IMR-90 (cell line): ENCODE measurements at regions not wholly inside any gene's neighbourhood (a gene's known extent, or its start where the extent isn't known, plus 50 kb on each side); places are given as distances from the start of the nearest gene placed in this dataset.

ENCODE experiments used
- ATAC-seq: fragments of 200-7000 bp; cut with Tn5 transposase; 2 replicates; pipeline ENCODE4 v1.9.1; 2020; ENCODE audit warnings: low read depth, mild to moderate bottlenecking, moderate library complexity
- BruUV-seq: library from RNA; stranded (reverse); fragments of 400-500 nt; replicated peaks from 2 replicates; lab custom pipeline; 2021; lab: Mats Ljungman, UMichigan
- CTCF ChIA-PET: fragments of 300-600 bp; formaldehyde crosslinking; extraction: SDS; loops from one replicate; lab custom pipeline; 2021; ENCODE audit warnings: antibody characterized with exemption; lab: Yijun Ruan, JAX
- POLR2A ChIA-PET: fragments of 300-600 bp; sonication (Branson Sonifier 250); formaldehyde crosslinking; loops from one replicate; lab custom pipeline; 2022; ENCODE audit warnings: antibody characterized with exemption; ENCODE audit not compliant: unreplicated experiment; lab: Charles Lee
- DNase-seq: peaks from one replicate; pipeline ENCODE4 v3.0.0; 2013
- H2AFZ ChIP-seq: replicated peaks from 2 replicates; pipeline ENCODE3; 2013; ENCODE audit warnings: low read length, mild to moderate bottlenecking; ENCODE audit not compliant: poor library complexity
- H2AK5ac ChIP-seq: 2 replicates; pipeline ENCODE4 v1.6.1; 2013; ENCODE audit warnings: low read depth, low read length, inconsistent platforms
- H2AK9ac ChIP-seq: replicated peaks from 2 replicates; pipeline ENCODE3; 2013; ENCODE audit warnings: mild to moderate bottlenecking, low read depth, low read length, moderate library complexity; ENCODE audit not compliant: poor library complexity
- H2BK120ac ChIP-seq: 2 replicates; pipeline ENCODE4 v1.6.1; 2013; ENCODE audit warnings: low read depth, low read length, inconsistent platforms
- H2BK15ac ChIP-seq: 3 replicates; pipeline ENCODE4 v1.6.1; 2013; ENCODE audit warnings: low read depth, low read length, inconsistent platforms
- H2BK20ac ChIP-seq: 2 replicates; pipeline ENCODE4 v1.6.1; 2013; ENCODE audit warnings: low read depth, mild to moderate bottlenecking, inconsistent platforms, low read length, moderate library complexity
- H2BK5ac ChIP-seq: 2 replicates; pipeline ENCODE4 v1.6.1; 2013; ENCODE audit warnings: mild to moderate bottlenecking, low read depth, low read length, inconsistent platforms; ENCODE audit not compliant: poor library complexity, severe bottlenecking
- H3K14ac ChIP-seq: replicated peaks from 2 replicates; pipeline ENCODE4 v1.6.1; 2013; ENCODE audit warnings: low read depth, low read length, inconsistent platforms
- H3K18ac ChIP-seq: 2 replicates; pipeline ENCODE4 v1.6.1; 2013; ENCODE audit warnings: low read depth, low read length, control low read depth
- H3K23ac ChIP-seq: 2 replicates; pipeline ENCODE4 v1.6.1; 2013; ENCODE audit warnings: low read depth, low read length, inconsistent platforms
- H3K27ac ChIP-seq: 2 replicates; pipeline ENCODE4 v1.5.1; 2013; ENCODE audit warnings: mild to moderate bottlenecking, control low read depth, low read length; ENCODE audit not compliant: insufficient read depth
- H3K27me3 ChIP-seq: 2 replicates; pipeline ENCODE4 v1.6.1; 2013; ENCODE audit warnings: low read length; ENCODE audit not compliant: control insufficient read depth, insufficient read depth
- H3K36me3 ChIP-seq: 2 replicates; pipeline ENCODE4 v1.6.1; 2013; ENCODE audit warnings: low read length, mixed read lengths; ENCODE audit not compliant: control insufficient read depth, insufficient read depth
- H3K4ac ChIP-seq: 2 replicates; pipeline ENCODE4 v1.6.1; 2013; ENCODE audit warnings: low read depth, low read length, inconsistent platforms
- H3K4me1 ChIP-seq: 2 replicates; pipeline ENCODE4 v1.6.1; 2013; ENCODE audit warnings: low read length, mixed read lengths; ENCODE audit not compliant: control insufficient read depth, insufficient read depth
- H3K4me2 ChIP-seq: 2 replicates; pipeline ENCODE4 v1.6.1; 2013; ENCODE audit warnings: low read depth, mild to moderate bottlenecking, control low read depth, low read length, moderate library complexity
- H3K4me3 ChIP-seq: 2 replicates; pipeline ENCODE4 v1.5.1; 2013; ENCODE audit warnings: low read depth, mild to moderate bottlenecking, control low read depth, low read length, moderate library complexity; ENCODE audit not compliant: insufficient read depth
- H3K56ac ChIP-seq: 2 replicates; pipeline ENCODE4 v1.6.1; 2013; ENCODE audit warnings: low read length, inconsistent platforms; ENCODE audit not compliant: insufficient read depth; ENCODE audit errors: extremely low read depth
- H3K79me1 ChIP-seq, 2 experiments: 2 replicates each; pipeline ENCODE4 v1.6.1; 2013; ENCODE audit warnings: low read length in 2 of 2, inconsistent platforms in 1 of 2, low read depth in 1 of 2
- H3K9ac ChIP-seq: 2 replicates; pipeline ENCODE4 v1.6.1; 2013; ENCODE audit warnings: low read depth, low read length, control low read depth
- H3K9me1 ChIP-seq: 2 replicates; pipeline ENCODE4 v1.6.1; 2013; ENCODE audit warnings: low read length, inconsistent platforms; ENCODE audit not compliant: insufficient read depth
- H3K9me3 ChIP-seq: 2 replicates; pipeline ENCODE4 v1.6.1; 2013; ENCODE audit warnings: low read length; ENCODE audit not compliant: control insufficient read depth, insufficient read depth
- H4K20me1 ChIP-seq: 2 replicates; pipeline ENCODE4 v1.6.1; 2013; ENCODE audit warnings: low read length, inconsistent platforms; ENCODE audit not compliant: insufficient read depth
- H4K5ac ChIP-seq: 2 replicates; pipeline ENCODE4 v1.6.1; 2013; ENCODE audit warnings: mild to moderate bottlenecking, low read depth, low read length, control low read depth
- H4K8ac ChIP-seq, 2 experiments: 2 replicates each; pipeline ENCODE4 v1.6.1; 2013; ENCODE audit warnings: low read depth in 2 of 2, low read length in 2 of 2, control low read depth in 1 of 2, inconsistent platforms in 1 of 2
- H4K91ac ChIP-seq: 2 replicates; pipeline ENCODE4 v1.6.1; 2013; ENCODE audit warnings: low read depth, low read length, inconsistent platforms; ENCODE audit not compliant: insufficient read depth
- BHLHE40 ChIP-seq: fragments of 150-350 bp; IDR thresholded peaks from 2 replicates; pipeline ENCODE4 v1.6.1; 2016; ENCODE audit warnings: mild to moderate bottlenecking, low read depth, low read length
- CEBPB ChIP-seq: IDR thresholded peaks from 2 replicates; pipeline ENCODE4 v1.6.1; 2012; ENCODE audit warnings: low read depth, low read length, improper control_type of control experiment
- CHD1 ChIP-seq: IDR thresholded peaks from 2 replicates; pipeline ENCODE4 v1.6.1; 2012; ENCODE audit warnings: low read depth, low read length, improper control_type of control experiment
- MAFK ChIP-seq: IDR thresholded peaks from 2 replicates; pipeline ENCODE4 v1.6.1; 2012; ENCODE audit warnings: low read depth, low read length, improper control_type of control experiment
- MAZ ChIP-seq: IDR thresholded peaks from 2 replicates; pipeline ENCODE4 v1.6.1; 2012; ENCODE audit warnings: low read depth, mild to moderate bottlenecking, low read length, improper control_type of control experiment, moderate library complexity, borderline replicate concordance
- MXI1 ChIP-seq: IDR thresholded peaks from 2 replicates; pipeline ENCODE4 v1.6.1; 2012; ENCODE audit warnings: low read depth, mild to moderate bottlenecking, low read length, moderate library complexity, borderline replicate concordance
- NFE2L2 ChIP-seq: fragments of 150-350 bp; IDR thresholded peaks from 2 replicates; pipeline ENCODE4 v1.6.1; 2016; ENCODE audit warnings: low read depth, mild to moderate bottlenecking, low read length
- POLR2A ChIP-seq: IDR thresholded peaks from 2 replicates; pipeline ENCODE4 v1.6.1; 2012; ENCODE audit warnings: mild to moderate bottlenecking, low read depth, low read length
- RCOR1 ChIP-seq: IDR thresholded peaks from 2 replicates; pipeline ENCODE4 v1.6.1; 2012; ENCODE audit warnings: mild to moderate bottlenecking, low read length, improper control_type of control experiment; ENCODE audit not compliant: insufficient replicate concordance
- RFX5 ChIP-seq: IDR thresholded peaks from 2 replicates; pipeline ENCODE4 v1.8.0; 2012; ENCODE audit warnings: low read depth, mild to moderate bottlenecking, low read length, moderate library complexity
- SMC3 ChIP-seq: fragments of 150-350 bp; IDR thresholded peaks from 2 replicates; pipeline ENCODE4 v1.6.1; 2016; ENCODE audit warnings: low read depth, mild to moderate bottlenecking, antibody characterized with exemption, low read length, moderate library complexity
- dilution Hi-C: fragments of 300-500 bp; cut with HindIII; formaldehyde crosslinking; loops from one replicate; pipeline ENCODE4 v1.14.3; 2018; ENCODE audit warnings: low sequenced_read_pairs; ENCODE audit not compliant: unreplicated experiment
- in situ Hi-C: fragments of 300-500 bp; cut with MboI; formaldehyde crosslinking; loops from 3 replicates; pipeline ENCODE4 v1.14.3; 2019; ENCODE audit warnings: low sequenced_read_pairs, inconsistent platforms, mixed read lengths
- intact Hi-C: fragments of 100-400 bp; cut with micrococcal nuclease; formaldehyde crosslinking; loops from 2 replicates; pipeline ENCODE4 v1.10.0; 2022
- TF ChIP-seq, protein P1 (sequence below): conservative IDR thresholded peaks from 2 replicates; pipeline ENCODE4 v1.5.1; 2012; ENCODE audit warnings: mild to moderate bottlenecking, low read depth, low read length, improper control_type of control experiment
- TF ChIP-seq, protein P2 (sequence below): fragments of 150-350 bp; IDR thresholded peaks from 2 replicates; pipeline ENCODE4 v1.6.1; 2016; ENCODE audit warnings: low read depth, mild to moderate bottlenecking, low read length, moderate library complexity, borderline replicate concordance

DNA sequence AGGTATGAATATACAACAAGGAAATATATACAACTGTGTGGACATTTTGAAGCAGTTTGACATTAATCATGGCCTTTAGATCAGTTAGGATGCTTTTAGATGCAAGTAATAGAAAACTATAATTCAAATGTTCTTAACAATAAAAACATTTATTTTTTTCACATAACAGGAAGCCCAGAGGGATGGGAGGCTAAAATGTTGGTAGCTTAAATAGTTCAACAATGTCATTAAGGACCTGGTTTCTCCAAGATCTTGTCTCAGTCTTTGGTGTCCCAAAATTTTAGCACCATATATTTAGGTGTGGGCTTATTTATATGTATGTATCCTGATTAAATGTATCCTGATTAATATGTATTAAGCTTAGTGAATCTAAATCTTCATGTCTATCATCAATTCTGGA is 292.4 kb downstream of the NUAK1 start:
- H4K8ac ChIP-seq = no peak overlapping the region
- H2BK15ac ChIP-seq = no peak overlapping the region
- dilution Hi-C loops (no loop called here), in situ Hi-C loops (no loop called here), intact Hi-C loops (no loop called here)
- ATAC-seq (no peak), DNase-seq (no peak)
- no peak overlapping the region for H3K23ac ChIP-seq
- no peak overlapping the region for H3K4me2 ChIP-seq
- H3K79me1 ChIP-seq = no peaks in the 10 kb centered on the region
- no peaks in the 10 kb centered on the region for H3K36me3 ChIP-seq
- ChIA-PET CTCF (no interaction called here), POLR2A (no interaction called here)
- no peaks in the 10 kb centered on the region for H3K9me1 ChIP-seq
- H3K56ac ChIP-seq = no peak overlapping the region
- H4K20me1 ChIP-seq = no peaks in the 10 kb centered on the region
- H3K9ac ChIP-seq = no peak overlapping the region
- H3K27ac ChIP-seq = no peak overlapping the region
- no peaks in the 10 kb centered on the region for H3K4me1 ChIP-seq
- no peak overlapping the region for H3K14ac ChIP-seq
- H2AK5ac ChIP-seq = no peak overlapping the region
- H3K4me3 ChIP-seq = no peak overlapping the region
- H2BK120ac ChIP-seq = no peak overlapping the region
- no peak overlapping the region for H2BK5ac ChIP-seq
- H3K9me3 ChIP-seq = no peaks in the 10 kb centered on the region
- H4K5ac ChIP-seq = no peak overlapping the region
- no peak overlapping the region for H3K4ac ChIP-seq
- H2AFZ ChIP-seq = no peak overlapping the region
- no peak overlapping the region for H3K18ac ChIP-seq
- H2BK20ac ChIP-seq = no peak overlapping the region
- TF ChIP-seq RCOR1 (no peak), MXI1 (no peak), BHLHE40 (no peak), NFE2L2 (no peak), CEBPB (no peak; the same call in 1 of the 2 replicates), CHD1 (no peak), SMC3 (no peak), RFX5 (no peak), POLR2A (no peak), MAFK (no peak), MAZ (no peak)
- TF ChIP-seq, protein P1, sequence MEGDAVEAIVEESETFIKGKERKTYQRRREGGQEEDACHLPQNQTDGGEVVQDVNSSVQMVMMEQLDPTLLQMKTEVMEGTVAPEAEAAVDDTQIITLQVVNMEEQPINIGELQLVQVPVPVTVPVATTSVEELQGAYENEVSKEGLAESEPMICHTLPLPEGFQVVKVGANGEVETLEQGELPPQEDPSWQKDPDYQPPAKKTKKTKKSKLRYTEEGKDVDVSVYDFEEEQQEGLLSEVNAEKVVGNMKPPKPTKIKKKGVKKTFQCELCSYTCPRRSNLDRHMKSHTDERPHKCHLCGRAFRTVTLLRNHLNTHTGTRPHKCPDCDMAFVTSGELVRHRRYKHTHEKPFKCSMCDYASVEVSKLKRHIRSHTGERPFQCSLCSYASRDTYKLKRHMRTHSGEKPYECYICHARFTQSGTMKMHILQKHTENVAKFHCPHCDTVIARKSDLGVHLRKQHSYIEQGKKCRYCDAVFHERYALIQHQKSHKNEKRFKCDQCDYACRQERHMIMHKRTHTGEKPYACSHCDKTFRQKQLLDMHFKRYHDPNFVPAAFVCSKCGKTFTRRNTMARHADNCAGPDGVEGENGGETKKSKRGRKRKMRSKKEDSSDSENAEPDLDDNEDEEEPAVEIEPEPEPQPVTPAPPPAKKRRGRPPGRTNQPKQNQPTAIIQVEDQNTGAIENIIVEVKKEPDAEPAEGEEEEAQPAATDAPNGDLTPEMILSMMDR = no peak
- TF ChIP-seq, protein P2, sequence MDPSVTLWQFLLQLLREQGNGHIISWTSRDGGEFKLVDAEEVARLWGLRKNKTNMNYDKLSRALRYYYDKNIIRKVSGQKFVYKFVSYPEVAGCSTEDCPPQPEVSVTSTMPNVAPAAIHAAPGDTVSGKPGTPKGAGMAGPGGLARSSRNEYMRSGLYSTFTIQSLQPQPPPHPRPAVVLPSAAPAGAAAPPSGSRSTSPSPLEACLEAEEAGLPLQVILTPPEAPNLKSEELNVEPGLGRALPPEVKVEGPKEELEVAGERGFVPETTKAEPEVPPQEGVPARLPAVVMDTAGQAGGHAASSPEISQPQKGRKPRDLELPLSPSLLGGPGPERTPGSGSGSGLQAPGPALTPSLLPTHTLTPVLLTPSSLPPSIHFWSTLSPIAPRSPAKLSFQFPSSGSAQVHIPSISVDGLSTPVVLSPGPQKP = no peak
- peaks cover 3% of the 10 kb centered on the region; the same call in 1 of the 2 replicates for H3K27me3 ChIP-seq
- no peak overlapping the region for H2AK9ac ChIP-seq
- BruUV-seq = no TSS peak
- no peak overlapping the region for H4K91ac ChIP-seq
